ENCODE measurements at regions not wholly inside any gene's neighbourhood (a gene's known extent, or its start where the extent isn't known, plus 50 kb on each side); places are given as distances from the start of the nearest gene placed in this dataset.

DNA sequence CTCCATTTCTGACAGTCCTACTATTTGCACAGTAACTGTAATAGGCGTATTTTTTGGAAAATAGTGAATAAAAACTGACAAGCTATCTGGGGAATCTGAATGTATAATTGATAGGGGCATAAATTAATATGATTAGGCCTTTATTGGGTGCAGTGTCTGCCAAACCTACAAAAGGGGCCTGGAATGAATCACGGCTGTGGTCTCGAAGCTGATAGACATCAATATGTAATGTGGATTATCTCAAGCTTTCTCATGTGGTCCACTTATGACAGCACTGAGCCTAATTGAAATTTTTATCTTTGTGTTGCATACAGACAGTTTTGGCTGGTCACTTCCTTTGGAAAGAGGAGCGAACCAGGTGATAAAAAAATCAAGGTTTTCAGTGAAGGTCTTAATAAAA is 450.4 kb downstream of the GPATCH2 start:
- Histone ChIP-seq H3K9ac (ENCODE audit: insufficient read depth in 1 of 2, low read depth in 2 of 2, low read length in 2 of 2) (no peak overlapping the region), H3K4me3 (no peak overlapping the region), H3K27me3 (ENCODE audit: control insufficient read depth in 2 of 2, insufficient read depth in 2 of 2, low read length in 2 of 2) (no peaks in the 10 kb centered on the region), H3K79me2 (ENCODE audit: control insufficient read depth, insufficient read depth, low read length) (no peaks in the 10 kb centered on the region), H3K4me1 (replicated peaks in 1 of 2; ENCODE audit: control insufficient read depth in 2 of 2, insufficient read depth in 2 of 2, low read length in 2 of 2) (no peaks in the 10 kb centered on the region), H3K4me2 (ENCODE audit: insufficient read depth, low read length) (no peak overlapping the region), H3K27ac (ENCODE audit: extremely low read depth, low read depth, low read length) (no peak overlapping the region), H3K9me1 (ENCODE audit: control insufficient read depth, insufficient read depth, low read length) (no peaks in the 10 kb centered on the region), H3K9me3 (replicated peaks; ENCODE audit: control insufficient read depth, insufficient read depth, low read depth, low read length) (no peaks in the 10 kb centered on the region; the same call in 1 of the 2 replicates), H4K20me1 (replicated peaks; ENCODE audit: control insufficient read depth, insufficient read depth, low read length) (no peaks in the 10 kb centered on the region), H3K36me3 (ENCODE audit: control insufficient read depth, insufficient read depth, low read length) (no peaks in the 10 kb centered on the region), H2AFZ (ENCODE audit: low read depth, low read length) (no peak overlapping the region)
- TF ChIP-seq HOXB6 (CRISPR knock-in tag; IDR thresholded peaks at IDR 0.05; ENCODE audit: borderline replicate concordance) (no peak), HMG20A (CRISPR knock-in tag; conservative IDR thresholded peaks at IDR 0.05) (no peak)
- 2% methylated on average over 4 of the region's 4 CpGs for WGBS (ENCODE audit: insufficient coverage, low coverage, missing lambda C conversion rate)
- no TSS peak for BruUV-seq (replicated peaks)
- intact Hi-C loops (cut with micrococcal nuclease), result no loop called here
- DNase-seq (ENCODE audit: extremely low read depth in 1 of 4, low spot score in 3 of 4), result no peak
- no peak for ATAC-seq
- FAIRE-seq, result no peak
- ChIA-PET CTCF (ENCODE audit: low intra/inter-chr PET ratio) (no interaction called here), POLR2A (no interaction called here)
- in situ Hi-C loops (cut with MboI), result no loop called here

- Histone ChIP-seq H3K9me3 (replicated peaks; ENCODE audit: control insufficient read depth, insufficient read depth, low read depth, low read length) (peaks cover 2% of the 10 kb centered on the region; the same call in 1 of the 2 replicates), H4K20me1 (replicated peaks; ENCODE audit: control insufficient read depth, insufficient read depth, low read length) (no peaks in the 10 kb centered on the region), H3K79me2 (ENCODE audit: control insufficient read depth, insufficient read depth, low read length) (no peaks in the 10 kb centered on the region), H3K4me2 (ENCODE audit: insufficient read depth, low read length) (no peak overlapping the region), H3K4me3 (no peak overlapping the region), H2AFZ (ENCODE audit: low read depth, low read length) (no peak overlapping the region), H3K9ac (ENCODE audit: insufficient read depth in 1 of 2, low read depth in 2 of 2, low read length in 2 of 2) (no peak overlapping the region), H3K36me3 (ENCODE audit: control insufficient read depth, insufficient read depth, low read length) (no peaks in the 10 kb centered on the region), H3K4me1 (replicated peaks in 1 of 2; ENCODE audit: control insufficient read depth in 2 of 2, insufficient read depth in 2 of 2, low read length in 2 of 2) (no peaks in the 10 kb centered on the region), H3K9me1 (ENCODE audit: control insufficient read depth, insufficient read depth, low read length) (no peaks in the 10 kb centered on the region), H3K27me3 (ENCODE audit: control insufficient read depth in 2 of 2, insufficient read depth in 2 of 2, low read length in 2 of 2) (no peaks in the 10 kb centered on the region), H3K27ac (ENCODE audit: extremely low read depth, low read depth, low read length) (no peak overlapping the region)
- WGBS (ENCODE audit: insufficient coverage, low coverage, missing lambda C conversion rate), result 0% methylated on average over 4 of the region's 4 CpGs
- ChIA-PET POLR2A (no interaction called here), CTCF (ENCODE audit: low intra/inter-chr PET ratio) (no interaction called here)
- BruUV-seq (replicated peaks), result no TSS peak
- DNase-seq (ENCODE audit: extremely low read depth in 1 of 4, low spot score in 3 of 4) (no peak), ATAC-seq (no peak), FAIRE-seq (no peak)
- intact Hi-C loops (cut with micrococcal nuclease), result no loop called here
- TF ChIP-seq PYGO2 (tag; IDR thresholded peaks at IDR 0.05), result no peak
- TF ChIP-seq C11orf30 (IDR thresholded peaks at IDR 0.05; ENCODE audit: low read depth), result peak; percentile 7; the same call in 1 of the 2 replicates
- TF ChIP-seq MAFG (tag; conservative IDR thresholded peaks at IDR 0.05), result 0 out of 2 replicates have a peak, but pooled peaks have one; percentile 33
- TF ChIP-seq ZNF316 (IDR thresholded peaks at IDR 0.05), result peak; percentile 56; the same call in 1 of the 2 replicates
- no peak for TF ChIP-seq ASH1L (IDR thresholded peaks at IDR 0.05; ENCODE audit: borderline replicate concordance, low read depth, partially characterized antibody)
- 0 out of 2 replicates have a peak, but pooled peaks have one; percentile 16 for TF ChIP-seq MAFF (IDR thresholded peaks at IDR 0.05; ENCODE audit: low read length)
- in situ Hi-C loops (cut with MboI), result no loop called here
These were observed 441.2 kb upstream of the ESRRG start for GRCh38 chr1:217164403-217164802.
